GM12872 (cell line): ENCODE measurements at regions not wholly inside any gene's neighbourhood (a gene's known extent, or its start where the extent isn't known, plus 50 kb on each side); places are given as distances from the start of the nearest gene placed in this dataset.

ENCODE experiments used
- TF ChIP-seq, protein P1 (sequence below): IDR thresholded peaks from 3 replicates; pipeline ENCODE4 v1.5.1; 2011; ENCODE audit warnings: low read depth, mild to moderate bottlenecking, low read length, moderate library complexity; ENCODE audit not compliant: insufficient read depth

- TF ChIP-seq, protein P1, sequence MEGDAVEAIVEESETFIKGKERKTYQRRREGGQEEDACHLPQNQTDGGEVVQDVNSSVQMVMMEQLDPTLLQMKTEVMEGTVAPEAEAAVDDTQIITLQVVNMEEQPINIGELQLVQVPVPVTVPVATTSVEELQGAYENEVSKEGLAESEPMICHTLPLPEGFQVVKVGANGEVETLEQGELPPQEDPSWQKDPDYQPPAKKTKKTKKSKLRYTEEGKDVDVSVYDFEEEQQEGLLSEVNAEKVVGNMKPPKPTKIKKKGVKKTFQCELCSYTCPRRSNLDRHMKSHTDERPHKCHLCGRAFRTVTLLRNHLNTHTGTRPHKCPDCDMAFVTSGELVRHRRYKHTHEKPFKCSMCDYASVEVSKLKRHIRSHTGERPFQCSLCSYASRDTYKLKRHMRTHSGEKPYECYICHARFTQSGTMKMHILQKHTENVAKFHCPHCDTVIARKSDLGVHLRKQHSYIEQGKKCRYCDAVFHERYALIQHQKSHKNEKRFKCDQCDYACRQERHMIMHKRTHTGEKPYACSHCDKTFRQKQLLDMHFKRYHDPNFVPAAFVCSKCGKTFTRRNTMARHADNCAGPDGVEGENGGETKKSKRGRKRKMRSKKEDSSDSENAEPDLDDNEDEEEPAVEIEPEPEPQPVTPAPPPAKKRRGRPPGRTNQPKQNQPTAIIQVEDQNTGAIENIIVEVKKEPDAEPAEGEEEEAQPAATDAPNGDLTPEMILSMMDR: no peak
These were observed 400.3 kb upstream of the POU3F1 start for GRCh38 chr1:38446936-38447335.

- TF ChIP-seq, protein P1: no peak
These were observed 398.3 kb upstream of the POU3F1 start for GRCh38 chr1:38444770-38445442.

DNA sequence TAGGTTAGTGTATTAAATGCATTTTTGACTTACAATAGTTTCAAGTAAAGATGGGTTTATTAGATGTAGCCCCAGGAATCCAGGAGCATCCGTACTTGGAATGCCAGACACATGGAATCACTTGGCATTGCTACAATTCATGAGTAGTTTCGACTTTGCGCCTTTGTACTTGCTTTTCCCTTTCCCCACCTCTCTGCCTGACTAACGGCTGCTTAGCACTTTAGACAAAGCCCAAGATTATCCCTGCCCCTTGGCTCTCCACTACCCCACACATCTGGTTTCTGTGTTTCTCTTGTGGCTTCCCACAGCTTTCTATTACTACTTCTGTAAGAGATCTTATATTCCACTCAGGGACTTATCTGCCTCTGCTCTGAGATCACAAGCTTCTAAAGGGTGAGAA, 397.7 kb upstream of the POU3F1 start:
- TF ChIP-seq, protein P1: no peak

DNA sequence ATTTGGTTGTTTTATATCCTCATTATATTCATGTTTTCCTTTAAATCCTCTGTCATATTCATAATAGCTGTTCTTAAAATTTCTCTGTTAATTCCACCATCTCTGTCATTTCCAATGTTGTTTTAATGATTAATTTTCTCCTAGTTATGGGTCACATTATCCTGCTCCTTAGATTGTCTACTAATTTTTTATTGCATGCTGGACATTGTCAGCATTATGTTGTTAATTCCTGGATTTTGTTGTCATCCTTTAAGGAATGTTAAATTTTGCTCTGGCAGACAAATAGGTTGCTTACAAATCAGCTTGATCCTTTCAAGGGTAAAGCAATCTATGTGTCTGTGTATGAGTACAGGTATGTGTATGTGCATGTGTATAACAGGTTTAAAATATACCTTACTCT, 393.8 kb upstream of the POU3F1 start:
- TF ChIP-seq, protein P1: no peak

DNA sequence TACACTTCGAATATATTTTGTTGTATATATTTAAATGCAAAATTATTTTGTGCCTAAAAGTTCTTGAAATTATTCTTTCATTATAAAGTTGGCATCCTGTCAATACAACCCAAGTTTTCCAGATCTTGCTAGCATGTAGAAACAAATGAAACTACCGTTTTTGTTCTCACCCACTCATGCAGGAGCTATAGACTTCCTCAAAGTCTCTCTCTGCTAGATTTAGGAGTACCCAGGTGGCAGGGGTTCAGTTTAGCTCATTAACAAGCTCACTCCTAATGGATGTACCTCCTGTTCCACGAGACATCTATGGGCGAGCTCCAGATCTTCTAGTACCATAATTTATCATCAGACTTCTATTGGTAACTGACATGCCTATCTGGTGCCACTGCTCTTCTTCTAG, 390.2 kb upstream of the POU3F1 start:
- TF ChIP-seq, protein P1: no peak

DNA sequence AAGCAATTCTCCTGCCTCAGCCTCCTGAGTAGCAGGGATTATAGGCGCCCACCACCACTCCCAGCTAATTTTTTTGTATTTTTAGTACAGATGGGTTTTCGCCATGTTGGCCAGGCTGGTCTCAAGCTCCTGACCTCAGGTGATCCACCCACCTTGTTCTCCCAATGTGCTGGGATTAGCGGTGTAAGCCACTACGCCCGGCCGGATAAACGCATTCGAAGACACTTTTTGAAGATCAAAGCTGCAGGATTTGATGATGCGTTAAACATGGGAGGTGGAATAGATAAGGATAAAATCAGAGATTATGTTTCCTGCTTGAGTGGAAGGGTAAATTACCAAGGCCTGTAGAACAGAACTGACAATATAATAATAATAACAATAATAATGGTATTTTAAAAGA, 389.4 kb upstream of the POU3F1 start:
- TF ChIP-seq, protein P1: no peak

DNA sequence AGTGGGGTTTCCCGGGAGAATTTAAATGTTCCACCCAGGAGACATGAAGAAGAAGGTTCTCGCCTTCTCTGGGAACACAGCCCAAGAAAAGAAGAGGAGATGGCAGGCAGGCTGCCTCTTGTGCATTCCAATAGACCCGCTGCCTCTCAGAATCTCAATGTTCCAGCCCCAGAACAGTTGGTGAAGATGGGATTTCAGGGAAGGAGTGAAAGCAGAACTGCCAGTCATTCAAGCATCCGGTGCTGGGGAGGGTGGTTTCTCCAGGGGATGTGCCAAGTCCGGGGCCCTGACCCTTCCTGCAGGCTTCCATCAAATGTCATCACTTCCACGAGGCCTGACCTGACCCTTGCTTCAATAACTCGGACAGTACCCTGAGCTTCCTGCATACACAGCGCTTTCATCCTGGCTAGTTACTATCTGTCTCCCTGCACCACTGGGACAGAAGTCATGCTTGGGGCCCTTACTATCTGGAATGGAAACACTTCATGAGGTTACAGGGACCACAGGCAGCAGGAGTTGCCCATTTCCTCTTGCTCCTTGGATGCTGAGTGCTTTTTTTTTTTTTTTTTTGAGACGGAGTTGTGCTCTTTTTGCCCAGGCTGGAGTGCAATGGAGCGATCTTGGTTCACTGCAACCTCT, 386.6 kb upstream of the POU3F1 start:
- TF ChIP-seq, protein P1: no peak
